Loucy (cell line): ENCODE measurements at regions not wholly inside any gene's neighbourhood (a gene's known extent, or its start where the extent isn't known, plus 50 kb on each side); places are given as distances from the start of the nearest gene placed in this dataset.

Source experiments
- H2AFZ ChIP-seq: fragments of 200-600 bp; sonication (generic); 2 replicates; pipeline ENCODE4 v1.6.0; 2016; ENCODE audit warnings: antibody characterized with exemption, mild to moderate bottlenecking, low read length, moderate library complexity
- H3F3A ChIP-seq: fragments of 200-600 bp; 2 replicates; pipeline ENCODE4 v1.6.0; 2016; ENCODE audit warnings: antibody characterized with exemption, low read depth, mild to moderate bottlenecking
- H3K27me3 ChIP-seq: fragments of 200-600 bp; sonication (generic); 2 replicates; pipeline ENCODE4 v1.6.1; 2014; ENCODE audit warnings: low read length, mild to moderate bottlenecking; ENCODE audit not compliant: insufficient read depth, poor library complexity, severe bottlenecking
- H3K36me3 ChIP-seq: fragments of 200-600 bp; sonication (generic); 2 replicates; pipeline ENCODE4 v1.6.1; 2016; ENCODE audit warnings: low read length; ENCODE audit not compliant: insufficient read depth
- H3K4me1 ChIP-seq: fragments of 200-600 bp; sonication (generic); 2 replicates; pipeline ENCODE4 v1.5.1; 2014; ENCODE audit warnings: low read length, mild to moderate bottlenecking; ENCODE audit not compliant: insufficient read depth, poor library complexity, severe bottlenecking
- H3K4me2 ChIP-seq: fragments of 200-600 bp; sonication (generic); 2 replicates; pipeline ENCODE4 v1.6.0; 2014; ENCODE audit warnings: antibody characterized with exemption, low read length, low read depth, mild to moderate bottlenecking; ENCODE audit not compliant: poor library complexity, severe bottlenecking
- H3K4me3 ChIP-seq: fragments of 200-600 bp; sonication (generic); 2 replicates; pipeline ENCODE4 v1.5.1; 2014; ENCODE audit warnings: low read length, mild to moderate bottlenecking, mixed read lengths; ENCODE audit not compliant: poor library complexity, severe bottlenecking
- H3K79me2 ChIP-seq: fragments of 200-600 bp; sonication (generic); 2 replicates; pipeline ENCODE4 v1.6.1; 2014; ENCODE audit warnings: low read length; ENCODE audit not compliant: insufficient read depth
- H3K9ac ChIP-seq: fragments of 200-600 bp; sonication (generic); 2 replicates; pipeline ENCODE4 v1.6.0; 2014; ENCODE audit warnings: mild to moderate bottlenecking, low read depth, low read length, moderate library complexity; ENCODE audit not compliant: poor library complexity, severe bottlenecking
- H3K9me2 ChIP-seq: fragments of 200-600 bp; sonication (generic); replicated peaks from 2 replicates; pipeline ENCODE4 v1.6.1; 2016; ENCODE audit warnings: low read depth, low read length, mixed read lengths
- H3K9me3 ChIP-seq: fragments of 200-600 bp; sonication (generic); 2 replicates; pipeline ENCODE4 v1.6.1; 2014; ENCODE audit warnings: mild to moderate bottlenecking, antibody characterized with exemption, low read length, low read depth; ENCODE audit not compliant: insufficient read depth
- H4K20me1 ChIP-seq: fragments of 200-600 bp; sonication (generic); 2 replicates; pipeline ENCODE4 v1.6.0; 2014; ENCODE audit warnings: antibody characterized with exemption, low read length, mild to moderate bottlenecking; ENCODE audit not compliant: insufficient read depth, poor library complexity, severe bottlenecking
- CTCF ChIP-seq: fragments of 200-600 bp; sonication (generic); conservative IDR thresholded peaks from 2 replicates; pipeline ENCODE4 v1.5.1; 2014; ENCODE audit warnings: mild to moderate bottlenecking, antibody characterized with exemption, low read length
- EZH2phosphoT487 ChIP-seq: fragments of 200-600 bp; IDR thresholded peaks from 2 replicates; pipeline ENCODE4 v1.6.1; 2018; ENCODE audit warnings: antibody characterized with exemption, mild to moderate bottlenecking, moderate library complexity, borderline replicate concordance

GRCh38 chr17:77478899-77479298, 338.1 kb downstream of the SEC14L1 start:
- no peak overlapping the region for H3K9ac ChIP-seq
- H3K36me3 ChIP-seq, result peaks cover 61% of the 10 kb centered on the region; the same call in 1 of the 2 replicates
- H3K27me3 ChIP-seq, result no peaks in the 10 kb centered on the region
- no peak overlapping the region for H2AFZ ChIP-seq
- peaks cover 96% of the 10 kb centered on the region for H4K20me1 ChIP-seq
- no peak overlapping the region for H3K4me3 ChIP-seq
- TF ChIP-seq EZH2phosphoT487, result no peak
- no peak for TF ChIP-seq CTCF
- H3K9me2 ChIP-seq, result no peaks in the 10 kb centered on the region
- H3F3A ChIP-seq, result no peaks in the 10 kb centered on the region
- H3K4me1 ChIP-seq, result peaks cover 31% of the 10 kb centered on the region
- no peak overlapping the region for H3K4me2 ChIP-seq
- peaks cover 100% of the 10 kb centered on the region for H3K79me2 ChIP-seq
- no peaks in the 10 kb centered on the region for H3K9me3 ChIP-seq

- no peaks in the 10 kb centered on the region for H3K27me3 ChIP-seq
- no peak overlapping the region for H3K9ac ChIP-seq
- peaks cover 68% of the 10 kb centered on the region; the same call in 1 of the 2 replicates for H3K36me3 ChIP-seq
- no peaks in the 10 kb centered on the region for H3K9me3 ChIP-seq
- H2AFZ ChIP-seq, result no peak overlapping the region
- H3K4me1 ChIP-seq, result peaks cover 24% of the 10 kb centered on the region
- H3K4me2 ChIP-seq, result no peak overlapping the region
- no peak for TF ChIP-seq CTCF
- no peak for TF ChIP-seq EZH2phosphoT487
- H3K79me2 ChIP-seq, result peaks cover 100% of the 10 kb centered on the region
- no peak overlapping the region for H3K4me3 ChIP-seq
- no peaks in the 10 kb centered on the region for H3F3A ChIP-seq
- H4K20me1 ChIP-seq, result peaks cover 93% of the 10 kb centered on the region
- H3K9me2 ChIP-seq, result no peaks in the 10 kb centered on the region
Measured at GRCh38 chr17:77479372-77480198, 338.8 kb downstream of the SEC14L1 start.

- H3K4me1 ChIP-seq, result peaks cover 18% of the 10 kb centered on the region
- peaks cover 71% of the 10 kb centered on the region; the same call in 1 of the 2 replicates for H3K36me3 ChIP-seq
- TF ChIP-seq CTCF (no peak), EZH2phosphoT487 (no peak)
- H3K4me2 ChIP-seq, result no peak overlapping the region
- H3K9me3 ChIP-seq, result no peaks in the 10 kb centered on the region
- no peaks in the 10 kb centered on the region for H3K9me2 ChIP-seq
- H3K4me3 ChIP-seq, result no peak overlapping the region
- peaks cover 91% of the 10 kb centered on the region for H4K20me1 ChIP-seq
- no peaks in the 10 kb centered on the region for H3K27me3 ChIP-seq
- H3F3A ChIP-seq, result no peaks in the 10 kb centered on the region
- H3K79me2 ChIP-seq, result peaks cover 100% of the 10 kb centered on the region
- H2AFZ ChIP-seq, result no peak overlapping the region
- no peak overlapping the region for H3K9ac ChIP-seq
Measured at GRCh38 chr17:77480199-77480508, 339.4 kb downstream of the SEC14L1 start.
